T-helper 17 cell (primary cell): ENCODE measurements at regions not wholly inside any gene's neighbourhood (a gene's known extent, or its start where the extent isn't known, plus 50 kb on each side); places are given as distances from the start of the nearest gene placed in this dataset.
"Not testable (repeated sequence)": the region's sequence is repeated elsewhere in the genome, so short reads cannot be mapped to it uniquely, and the experiment has no call there.

Experiments
- ATAC-seq: fragments of 150-1000 bp; cut with Tn5 transposase; 2 replicates; pipeline ENCODE4 v1.10.0; 2021; ENCODE audit warnings: mild to moderate bottlenecking, moderate library complexity
- DNase-seq, 3 donors: peaks; one replicate each; pipeline versions ENCODE4 v3.0.0 to v3.0.0-alpha.2; 2020 to 2021
- H3K9me3 ChIP-seq: one replicate; pipeline ENCODE4 v1.7.0; 2013; ENCODE audit warnings: low read length, mild to moderate bottlenecking; ENCODE audit not compliant: control insufficient read depth, poor library complexity, severe bottlenecking
- H3K27ac Mint-ChIP-seq: one replicate; pipeline ENCODE4 v1.8.0; 2022; ENCODE audit warnings: mild to moderate bottlenecking, moderate library complexity, mixed read lengths
- H3K27me3 Mint-ChIP-seq: one replicate; pipeline ENCODE4 v1.8.0; 2022; ENCODE audit warnings: mixed read lengths
- H3K36me3 Mint-ChIP-seq: one replicate; pipeline ENCODE4 v1.8.0; 2022; ENCODE audit warnings: low read depth, mixed read lengths
- H3K4me1 Mint-ChIP-seq: one replicate; pipeline ENCODE4 v1.8.0; 2022; ENCODE audit warnings: mild to moderate bottlenecking, mixed read lengths
- H3K4me3 Mint-ChIP-seq: one replicate; pipeline ENCODE4 v1.8.0; 2022; ENCODE audit warnings: mild to moderate bottlenecking, moderate library complexity, mixed read lengths

DNA sequence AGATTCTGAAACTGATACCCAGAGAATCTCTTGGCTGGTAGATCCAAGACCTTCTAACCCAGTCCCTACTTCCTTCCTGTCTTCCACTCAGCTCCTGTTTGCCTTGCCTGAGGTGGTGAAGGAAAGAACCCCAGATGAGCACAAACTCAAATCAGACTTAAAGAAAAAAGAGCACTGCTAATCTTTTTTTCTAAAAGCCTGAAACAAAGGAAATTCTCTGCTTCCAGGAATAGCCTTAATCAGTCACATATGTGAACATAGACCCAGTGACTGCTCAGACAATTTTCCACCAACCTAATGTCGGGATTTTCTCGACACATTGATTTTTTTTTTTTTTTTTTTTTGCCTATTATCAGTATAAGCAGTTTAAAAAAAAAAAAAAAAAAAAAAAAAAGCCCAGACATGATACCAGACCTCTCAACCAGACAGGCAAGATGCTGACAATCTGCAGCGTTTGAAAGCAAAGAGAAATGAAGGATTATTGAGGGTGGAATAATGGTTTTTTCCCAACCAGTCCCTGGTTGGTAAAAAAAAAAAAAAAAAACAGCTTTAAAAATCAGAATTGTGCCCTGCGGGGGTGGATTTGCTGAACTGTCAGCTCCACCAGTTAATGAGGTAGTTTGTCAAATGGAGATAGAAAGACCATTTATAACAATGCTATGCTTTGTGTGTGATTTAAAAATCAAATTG lies 256.8 kb upstream of the RARB start:
- no peak for ATAC-seq
- Mint-ChIP-seq H3K36me3 (no peaks in the 10 kb centered on the region), H3K27ac (no peak overlapping the region), H3K4me1 (no peaks in the 10 kb centered on the region), H3K4me3 (no peak overlapping the region), H3K27me3 (no peaks in the 10 kb centered on the region)
- no peak for DNase-seq
- no peaks in the 10 kb centered on the region for H3K9me3 ChIP-seq

GRCh38 chr3:25171897-25172296 lies 256.2 kb upstream of the RARB start:
- Mint-ChIP-seq H3K27me3 (no peaks in the 10 kb centered on the region), H3K27ac (no peak overlapping the region), H3K36me3 (no peaks in the 10 kb centered on the region), H3K4me3 (no peak overlapping the region), H3K4me1 (no peaks in the 10 kb centered on the region)
- ATAC-seq: no peak
- H3K9me3 ChIP-seq: no peaks in the 10 kb centered on the region
- DNase-seq: no peak

DNA sequence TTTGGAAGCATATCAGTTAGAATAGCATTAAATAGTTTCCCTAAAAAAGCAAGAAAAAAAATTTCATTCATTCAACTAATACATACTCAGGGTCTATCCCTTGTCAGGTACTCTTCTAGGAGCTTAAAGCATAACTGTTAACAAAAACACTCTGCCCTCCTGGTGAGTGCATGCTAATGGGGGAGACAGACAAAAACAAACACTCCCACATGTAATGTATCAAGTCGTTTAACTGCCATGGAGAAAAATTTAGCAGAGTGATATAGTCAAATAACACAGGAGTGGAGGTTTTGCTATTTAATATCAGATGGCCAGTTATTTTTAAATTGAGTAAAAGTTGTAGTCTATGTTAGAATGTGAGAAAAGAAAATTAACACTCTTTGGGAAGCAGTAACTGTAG lies 254.5 kb upstream of the RARB start:
- H3K4me3 Mint-ChIP-seq: no peak overlapping the region
- H3K4me1 Mint-ChIP-seq: no peaks in the 10 kb centered on the region
- no peaks in the 10 kb centered on the region for H3K27me3 Mint-ChIP-seq
- no peaks in the 10 kb centered on the region for H3K9me3 ChIP-seq
- H3K36me3 Mint-ChIP-seq: no peaks in the 10 kb centered on the region
- ATAC-seq (no peak), DNase-seq (no peak)
- no peak overlapping the region for H3K27ac Mint-ChIP-seq

- no peak overlapping the region for H3K27ac Mint-ChIP-seq
- H3K4me3 Mint-ChIP-seq: no peak overlapping the region
These were observed 253.8 kb upstream of the RARB start for GRCh38 chr3:25174251-25174650.

DNA sequence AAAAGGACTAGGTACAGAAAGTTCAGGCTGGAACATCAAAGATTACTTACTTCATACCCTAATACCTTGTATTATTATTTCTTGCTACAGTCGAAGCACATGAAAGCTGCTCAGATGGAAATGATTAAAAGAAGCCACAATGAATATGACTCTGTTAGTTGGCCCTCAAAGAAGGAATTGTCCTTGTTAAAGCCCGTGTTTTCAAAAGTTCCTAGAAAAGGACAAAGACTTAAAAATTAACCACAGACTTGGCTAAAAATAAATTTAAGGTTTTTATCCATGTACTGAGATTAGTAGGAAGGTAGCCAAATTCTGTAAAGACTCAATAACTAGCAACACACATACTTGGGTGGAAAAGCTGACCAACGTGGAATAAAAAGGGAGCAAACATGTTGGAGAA lies 251.0 kb upstream of the RARB start:
- Mint-ChIP-seq H3K27ac (no peak overlapping the region), H3K36me3 (no peaks in the 10 kb centered on the region), H3K4me3 (no peak overlapping the region), H3K27me3 (no peaks in the 10 kb centered on the region), H3K4me1 (no peaks in the 10 kb centered on the region)
- no peaks in the 10 kb centered on the region for H3K9me3 ChIP-seq
- no peak for DNase-seq
- no peak for ATAC-seq

More at GRCh38 chr3:25174251-25174650, 253.8 kb upstream of the RARB start:
- Mint-ChIP-seq H3K27me3 (no peaks in the 10 kb centered on the region), H3K36me3 (no peaks in the 10 kb centered on the region), H3K4me1 (no peaks in the 10 kb centered on the region)
- ATAC-seq (no peak), DNase-seq (no peak)
- no peaks in the 10 kb centered on the region for H3K9me3 ChIP-seq

- no peaks in the 10 kb centered on the region for H3K4me1 Mint-ChIP-seq
- no peaks in the 10 kb centered on the region for H3K36me3 Mint-ChIP-seq
- no peaks in the 10 kb centered on the region for H3K27me3 Mint-ChIP-seq
- DNase-seq: no peak
- ATAC-seq: no peak
- H3K4me3 Mint-ChIP-seq: no peak overlapping the region
- no peaks in the 10 kb centered on the region for H3K9me3 ChIP-seq
- no peak overlapping the region for H3K27ac Mint-ChIP-seq
These were observed 249.4 kb upstream of the RARB start for GRCh38 chr3:25178672-25179071.

DNA sequence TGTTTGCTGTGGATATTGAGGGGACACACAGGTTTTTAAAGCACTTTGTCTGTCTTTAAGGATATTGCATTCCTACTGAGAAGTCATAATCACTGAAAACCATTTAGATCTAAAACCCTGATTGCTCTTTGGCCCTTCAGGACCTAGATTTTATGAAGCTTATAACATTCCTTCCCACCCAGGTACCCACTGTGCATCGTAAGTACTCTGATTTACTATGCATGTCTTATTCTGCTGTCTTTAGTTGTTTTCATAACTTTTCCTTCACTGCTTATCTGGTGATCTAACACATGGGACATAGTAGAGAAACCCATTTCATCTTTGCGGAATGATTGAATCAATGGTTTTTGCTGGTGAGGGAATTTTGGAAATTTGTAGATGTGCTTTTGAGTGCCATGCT lies 247.0 kb upstream of the RARB start:
- DNase-seq (no peak), ATAC-seq (no peak)
- no peak overlapping the region for H3K4me3 Mint-ChIP-seq
- no peak overlapping the region for H3K27ac Mint-ChIP-seq
- no peaks in the 10 kb centered on the region for H3K9me3 ChIP-seq
- H3K4me1 Mint-ChIP-seq: no peaks in the 10 kb centered on the region
- H3K36me3 Mint-ChIP-seq: no peaks in the 10 kb centered on the region
- no peaks in the 10 kb centered on the region for H3K27me3 Mint-ChIP-seq

GRCh38 chr3:25182794-25183193 lies 245.3 kb upstream of the RARB start:
- Mint-ChIP-seq H3K4me1 (no peaks in the 10 kb centered on the region), H3K4me3 (no peak overlapping the region), H3K36me3 (no peaks in the 10 kb centered on the region), H3K27ac (no peak overlapping the region), H3K27me3 (no peaks in the 10 kb centered on the region)
- ATAC-seq (no peak), DNase-seq (no peak)
- no peaks in the 10 kb centered on the region for H3K9me3 ChIP-seq

DNA sequence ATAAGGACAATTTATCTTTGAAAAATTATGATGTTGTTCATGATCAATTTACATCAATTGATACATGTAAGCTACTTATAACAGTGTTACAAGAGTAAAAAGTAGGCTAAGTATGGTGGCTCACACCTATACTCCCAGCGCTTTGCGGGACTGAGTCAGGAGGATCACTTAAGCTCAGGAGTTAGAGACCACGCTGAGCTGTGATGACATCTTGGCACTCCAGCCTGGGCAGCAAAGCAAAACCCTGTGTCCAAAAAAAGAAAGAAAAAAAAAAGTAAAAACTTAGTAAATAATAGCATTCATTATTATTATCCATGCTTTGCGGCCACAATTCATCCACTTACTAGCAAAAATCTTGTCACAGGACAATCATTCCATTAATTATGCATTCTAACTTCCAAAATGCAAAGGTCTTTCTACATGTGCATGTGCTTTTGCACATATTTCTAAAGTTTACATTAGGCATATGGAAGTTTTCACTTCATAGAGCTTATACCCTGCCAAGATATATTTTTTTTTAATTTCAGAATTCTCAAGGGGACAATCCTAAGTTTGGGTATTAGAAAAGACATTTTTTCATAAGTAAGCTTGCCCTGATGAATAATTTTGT lies 243.3 kb upstream of the RARB start:
- Mint-ChIP-seq H3K4me1 (no peaks in the 10 kb centered on the region), H3K36me3 (no peaks in the 10 kb centered on the region), H3K27ac (no peak overlapping the region), H3K27me3 (no peaks in the 10 kb centered on the region), H3K4me3 (no peak overlapping the region)
- DNase-seq: no peak
- no peak for ATAC-seq
- H3K9me3 ChIP-seq: no peaks in the 10 kb centered on the region

- H3K4me3 Mint-ChIP-seq: no peak overlapping the region
- DNase-seq: no peak
- no peaks in the 10 kb centered on the region for H3K9me3 ChIP-seq
- ATAC-seq: no peak
- H3K36me3 Mint-ChIP-seq: no peaks in the 10 kb centered on the region
- no peaks in the 10 kb centered on the region for H3K4me1 Mint-ChIP-seq
- no peak overlapping the region for H3K27ac Mint-ChIP-seq
- H3K27me3 Mint-ChIP-seq: no peaks in the 10 kb centered on the region
These were observed 236.4 kb upstream of the RARB start for GRCh38 chr3:25191673-25192072.

DNA sequence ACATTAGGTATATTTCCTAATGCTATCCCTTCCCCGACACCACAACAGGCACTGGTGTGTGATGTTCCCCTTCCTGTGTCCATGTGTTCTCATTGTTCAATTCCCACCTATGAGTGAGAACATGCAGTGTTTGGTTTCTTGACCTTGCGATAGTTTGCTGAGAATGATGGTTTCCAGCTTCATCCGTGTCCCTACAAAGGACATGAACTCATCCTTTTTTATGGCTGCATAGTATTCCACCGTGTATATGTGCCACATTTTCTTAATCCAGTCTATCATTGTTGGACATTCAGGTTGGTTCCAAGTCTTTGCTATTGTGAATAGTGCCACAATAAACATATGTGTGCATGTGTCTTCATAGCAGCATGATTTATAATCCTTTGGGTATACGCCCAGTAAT lies 228.5 kb upstream of the RARB start:
- H3K27ac Mint-ChIP-seq, H3K4me1 Mint-ChIP-seq, H3K27me3 Mint-ChIP-seq, H3K36me3 Mint-ChIP-seq, H3K9me3 ChIP-seq, ATAC-seq, DNase-seq, H3K4me3 Mint-ChIP-seq: not testable (repeated sequence)

GRCh38 chr3:25212736-25213135 lies 215.3 kb upstream of the RARB start:
- no peaks in the 10 kb centered on the region for H3K9me3 ChIP-seq
- Mint-ChIP-seq H3K27ac (no peak overlapping the region), H3K27me3 (no peaks in the 10 kb centered on the region), H3K36me3 (no peaks in the 10 kb centered on the region), H3K4me1 (no peaks in the 10 kb centered on the region), H3K4me3 (no peak overlapping the region)
- DNase-seq (no peak), ATAC-seq (no peak)

- H3K4me3 Mint-ChIP-seq: no peak overlapping the region
- no peaks in the 10 kb centered on the region for H3K36me3 Mint-ChIP-seq
- H3K27me3 Mint-ChIP-seq: no peaks in the 10 kb centered on the region
- H3K27ac Mint-ChIP-seq: no peak overlapping the region
- no peaks in the 10 kb centered on the region for H3K9me3 ChIP-seq
- no peak for DNase-seq
- ATAC-seq: no peak
- H3K4me1 Mint-ChIP-seq: no peaks in the 10 kb centered on the region
These were observed 214.0 kb upstream of the RARB start for GRCh38 chr3:25214034-25214433.

DNA sequence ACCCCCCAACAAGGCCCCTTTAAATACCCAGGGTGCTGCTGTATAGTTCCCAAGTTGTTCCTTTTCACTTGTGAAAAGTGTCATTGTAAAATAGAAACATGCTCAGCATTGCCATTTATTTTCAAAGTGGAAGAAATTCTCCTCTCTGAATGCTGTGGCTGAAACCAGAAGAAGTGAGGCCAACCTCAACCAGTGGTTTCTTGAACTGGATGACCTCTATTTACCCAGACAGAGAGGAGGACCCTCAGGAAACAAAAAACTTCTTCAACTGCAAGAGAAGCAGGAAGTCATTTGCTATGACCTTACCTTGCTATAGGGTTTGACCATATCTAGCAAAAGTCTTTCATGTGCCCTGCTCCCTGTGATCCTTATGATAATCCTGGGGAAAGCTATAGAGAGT lies 209.7 kb upstream of the RARB start:
- H3K27me3 Mint-ChIP-seq: no peaks in the 10 kb centered on the region
- H3K27ac Mint-ChIP-seq: no peak overlapping the region

More for the DNA sequence above, 209.7 kb upstream of the RARB start:
- Mint-ChIP-seq H3K4me1 (no peaks in the 10 kb centered on the region), H3K36me3 (no peaks in the 10 kb centered on the region), H3K4me3 (no peak overlapping the region)
- ATAC-seq: no peak
- DNase-seq: no peak
- no peaks in the 10 kb centered on the region for H3K9me3 ChIP-seq
